ENCODE measurements at regions not wholly inside any gene's neighbourhood (a gene's known extent, or its start where the extent isn't known, plus 50 kb on each side); places are given as distances from the start of the nearest gene placed in this dataset.

GRCh38 chr10:63726867-63727266 lies 205.7 kb downstream of the REEP3 start (continued):
- TF ChIP-seq POU6F1 (CRISPR knock-in tag; IDR thresholded peaks at IDR 0.05; ENCODE audit: borderline replicate concordance, low read depth) (no peak), ISL1 (CRISPR knock-in tag; IDR thresholded peaks at IDR 0.05) (no peak), ZFP30 (CRISPR knock-in tag; IDR thresholded peaks at IDR 0.05) (no peak), ZC3H10 (CRISPR knock-in tag; IDR thresholded peaks at IDR 0.05) (no peak), BACH2 (CRISPR knock-in tag; IDR thresholded peaks at IDR 0.05; ENCODE audit: borderline replicate concordance) (no peak), TOX (CRISPR knock-in tag; IDR thresholded peaks at IDR 0.05; ENCODE audit: borderline replicate concordance) (no peak), ESRRG (CRISPR knock-in tag; IDR thresholded peaks at IDR 0.05) (no peak)

GRCh38 chr10:63727636-63728035 lies 206.4 kb downstream of the REEP3 start:
- no peak for ATAC-seq
- no peak for TF ChIP-seq ZNF70 (CRISPR knock-in tag; IDR thresholded peaks at IDR 0.05)
- no peak for TF ChIP-seq CSRNP3 (CRISPR knock-in tag; IDR thresholded peaks at IDR 0.05)
- TF ChIP-seq TSHZ2 (CRISPR knock-in tag; IDR thresholded peaks at IDR 0.05), result no peak
- no peak for TF ChIP-seq GLIS3 (CRISPR knock-in tag; IDR thresholded peaks at IDR 0.05)
- no peak for TF ChIP-seq CSDC2 (CRISPR knock-in tag; IDR thresholded peaks at IDR 0.05)
- no peak for TF ChIP-seq ZFP3 (CRISPR knock-in tag; IDR thresholded peaks at IDR 0.05)
- TF ChIP-seq ESRRG (CRISPR knock-in tag; IDR thresholded peaks at IDR 0.05), result no peak
- no peak for TF ChIP-seq TOX (CRISPR knock-in tag; IDR thresholded peaks at IDR 0.05; ENCODE audit: borderline replicate concordance)
- no peak for TF ChIP-seq ZFP30 (CRISPR knock-in tag; IDR thresholded peaks at IDR 0.05)
- TF ChIP-seq ISL1 (CRISPR knock-in tag; IDR thresholded peaks at IDR 0.05), result no peak
- TF ChIP-seq ZNF565 (CRISPR knock-in tag; conservative IDR thresholded peaks at IDR 0.05; ENCODE audit: low read depth), result no peak

- TF ChIP-seq CREB5 (CRISPR knock-in tag; IDR thresholded peaks at IDR 0.05; ENCODE audit: low read depth) (no peak), ARNTL (CRISPR knock-in tag; IDR thresholded peaks at IDR 0.05; ENCODE audit: borderline replicate concordance, low read depth) (no peak), BACH2 (CRISPR knock-in tag; IDR thresholded peaks at IDR 0.05; ENCODE audit: borderline replicate concordance) (no peak), TOX (CRISPR knock-in tag; IDR thresholded peaks at IDR 0.05; ENCODE audit: borderline replicate concordance) (0 out of 2 replicates have a peak, but pooled peaks have one; percentile 35), ESRRG (CRISPR knock-in tag; IDR thresholded peaks at IDR 0.05) (no peak)
- peak; percentile 85 for ATAC-seq
Observed at GRCh38 chr10:63735305-63735704, 214.1 kb downstream of the REEP3 start.

GRCh38 chr10:63738410-63738809 lies 217.2 kb downstream of the REEP3 start:
- TF ChIP-seq ARNTL (CRISPR knock-in tag; IDR thresholded peaks at IDR 0.05; ENCODE audit: borderline replicate concordance, low read depth), result no peak
- peak; percentile 74 for ATAC-seq

GRCh38 chr10:63744060-63744941 lies 223.1 kb downstream of the REEP3 start:
- peak; percentile 45 for ATAC-seq
- TF ChIP-seq CREB5 (CRISPR knock-in tag; IDR thresholded peaks at IDR 0.05; ENCODE audit: low read depth) (no peak), ESRRG (CRISPR knock-in tag; IDR thresholded peaks at IDR 0.05) (no peak), CSDC2 (CRISPR knock-in tag; IDR thresholded peaks at IDR 0.05) (no peak), ZFP30 (CRISPR knock-in tag; IDR thresholded peaks at IDR 0.05) (no peak), ARNTL (CRISPR knock-in tag; IDR thresholded peaks at IDR 0.05; ENCODE audit: borderline replicate concordance, low read depth) (no peak), BACH2 (CRISPR knock-in tag; IDR thresholded peaks at IDR 0.05; ENCODE audit: borderline replicate concordance) (no peak), GLIS3 (CRISPR knock-in tag; IDR thresholded peaks at IDR 0.05) (no peak), OSR1 (CRISPR knock-in tag; IDR thresholded peaks at IDR 0.05) (no peak), ZNF565 (CRISPR knock-in tag; conservative IDR thresholded peaks at IDR 0.05; ENCODE audit: low read depth) (no peak), ISL1 (CRISPR knock-in tag; IDR thresholded peaks at IDR 0.05) (no peak), TOX (CRISPR knock-in tag; IDR thresholded peaks at IDR 0.05; ENCODE audit: borderline replicate concordance) (no peak), SNAI2 (CRISPR knock-in tag; IDR thresholded peaks at IDR 0.05) (no peak), PATZ1 (CRISPR knock-in tag; IDR thresholded peaks at IDR 0.05; ENCODE audit: borderline replicate concordance) (no peak), ZFP3 (CRISPR knock-in tag; IDR thresholded peaks at IDR 0.05) (no peak)
